ENCODE measurements at regions not wholly inside any gene's neighbourhood (a gene's known extent, or its start where the extent isn't known, plus 50 kb on each side); places are given as distances from the start of the nearest gene placed in this dataset.

GRCh38 chr13:78035500-78035899, 116.9 kb upstream of the EDNRB start:
- TF ChIP-seq CTCF (IDR thresholded peaks at IDR 0.05; ENCODE audit: poor library complexity) (no peak), EZH2phosphoT487 (IDR thresholded peaks at IDR 0.05; ENCODE audit: low read depth, severe bottlenecking, unreplicated experiment) (no peak), EZH2 (IDR thresholded peaks at IDR 0.05; ENCODE audit: borderline replicate concordance) (no peak)

Measured in hepatocyte (in vitro differentiated cells).